GM12892 (cell line): ENCODE measurements at regions not wholly inside any gene's neighbourhood (a gene's known extent, or its start where the extent isn't known, plus 50 kb on each side); places are given as distances from the start of the nearest gene placed in this dataset.

Experiments used
- POLR2A ChIP-seq: IDR thresholded peaks from 2 replicates; pipeline ENCODE4 v1.6.1; 2011; ENCODE audit warnings: low read depth, low read length, control low read depth
- POLR2AphosphoS5 ChIP-seq: IDR thresholded peaks from 2 replicates; pipeline ENCODE4 v1.6.1; 2011; ENCODE audit warnings: low read depth, low read length, control low read depth
- TAF1 ChIP-seq: IDR thresholded peaks from 2 replicates; pipeline ENCODE4 v1.6.1; 2011; ENCODE audit warnings: low read depth, mild to moderate bottlenecking, control low read depth, low read length, borderline replicate concordance

DNA sequence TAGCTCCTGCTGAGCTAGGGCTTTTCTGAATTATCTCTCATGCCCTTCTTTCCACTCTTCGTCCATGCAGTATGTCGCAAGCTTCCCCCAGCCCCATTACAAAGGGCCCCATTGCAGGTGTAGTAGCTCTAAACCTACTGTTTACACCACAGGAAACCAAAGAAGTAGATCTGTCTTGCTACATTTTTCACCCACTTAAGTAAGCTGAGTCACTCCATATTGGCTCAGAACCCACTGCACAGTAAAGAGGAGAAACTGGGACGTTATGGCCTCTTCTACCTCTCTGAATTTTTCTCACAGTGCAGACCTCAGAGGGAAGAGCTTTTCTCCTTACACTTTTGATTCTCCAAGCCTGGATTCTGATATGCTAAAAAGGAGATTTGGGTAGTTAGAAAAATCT, 200.2 kb downstream of the SMARCA1 start:
- TF ChIP-seq TAF1 = no peak
- TF ChIP-seq POLR2AphosphoS5 = no peak
- no peak for TF ChIP-seq POLR2A
